SK-N-MC (cell line): ENCODE measurements at regions not wholly inside any gene's neighbourhood (a gene's known extent, or its start where the extent isn't known, plus 50 kb on each side); places are given as distances from the start of the nearest gene placed in this dataset.

Experiments
- EZH2 ChIP-seq: fragments of 200-600 bp; sonication (generic); IDR thresholded peaks from one replicate; pipeline ENCODE4 v1.6.1; 2017; ENCODE audit warnings: antibody characterized with exemption
- POLR2AphosphoS5 ChIP-seq: IDR thresholded peaks from 2 replicates; pipeline ENCODE4 v1.6.1; 2012; ENCODE audit warnings: mild to moderate bottlenecking, low read depth, low read length, borderline replicate concordance

GRCh38 chr14:56512521-56512920 lies 67.1 kb upstream of the TMEM260 start:
- TF ChIP-seq POLR2AphosphoS5 (no peak), EZH2 (no peak)
